AG04450 (cell line): ENCODE measurements at regions not wholly inside any gene's neighbourhood (a gene's known extent, or its start where the extent isn't known, plus 50 kb on each side); places are given as distances from the start of the nearest gene placed in this dataset.

Source experiments
- CTCF ChIA-PET: fragments of 300-600, 350-600 bp; formaldehyde crosslinking; extraction: SDS; loops from one replicate; lab custom pipeline; 2022; ENCODE audit warnings: antibody characterized with exemption, inconsistent platforms; lab: Charles Lee
- POLR2A ChIA-PET: fragments of 350-600 bp; formaldehyde crosslinking; extraction: SDS; loops from one replicate; lab custom pipeline; 2021; ENCODE audit warnings: antibody characterized with exemption, inconsistent platforms; lab: Yijun Ruan, JAX
- DNase-seq: peaks from one replicate; pipeline ENCODE4 v3.0.0-alpha.2; 2011; ENCODE audit warnings: low read depth, low spot score
- H3K27ac ChIP-seq: one replicate; pipeline ENCODE4 v1.5.1; 2012; ENCODE audit warnings: low read depth, low read length, control low read depth
- H3K27me3 ChIP-seq: one replicate; pipeline ENCODE4 v1.6.0; 2012; ENCODE audit warnings: low read length; ENCODE audit not compliant: control insufficient read depth, insufficient read depth
- H3K4me3 ChIP-seq: 2 replicates; pipeline ENCODE4 v1.5.1; 2011; ENCODE audit warnings: mild to moderate bottlenecking, low read depth, low read length, control low read depth
- H3K9me3 ChIP-seq: 2 replicates; pipeline ENCODE4 v1.5.1; 2012; ENCODE audit warnings: low read length; ENCODE audit not compliant: control insufficient read depth, insufficient read depth
- CTCF ChIP-seq: IDR thresholded peaks from 2 replicates; pipeline ENCODE4 v1.5.1; 2011; ENCODE audit warnings: low read depth, low read length, control low read depth, inconsistent platforms

- no peak for TF ChIP-seq CTCF
- Histone ChIP-seq H3K4me3 (peak overlapping the region; percentile 37), H3K27ac (no peak overlapping the region), H3K9me3 (no peaks in the 10 kb centered on the region), H3K27me3 (no peaks in the 10 kb centered on the region)
- CTCF ChIA-PET: no interaction called here
- POLR2A ChIA-PET: no interaction called here
- no peak for DNase-seq
These were observed 79.0 kb downstream of the HAPSTR1 start for GRCh38 chr16:9170470-9170869.

DNA sequence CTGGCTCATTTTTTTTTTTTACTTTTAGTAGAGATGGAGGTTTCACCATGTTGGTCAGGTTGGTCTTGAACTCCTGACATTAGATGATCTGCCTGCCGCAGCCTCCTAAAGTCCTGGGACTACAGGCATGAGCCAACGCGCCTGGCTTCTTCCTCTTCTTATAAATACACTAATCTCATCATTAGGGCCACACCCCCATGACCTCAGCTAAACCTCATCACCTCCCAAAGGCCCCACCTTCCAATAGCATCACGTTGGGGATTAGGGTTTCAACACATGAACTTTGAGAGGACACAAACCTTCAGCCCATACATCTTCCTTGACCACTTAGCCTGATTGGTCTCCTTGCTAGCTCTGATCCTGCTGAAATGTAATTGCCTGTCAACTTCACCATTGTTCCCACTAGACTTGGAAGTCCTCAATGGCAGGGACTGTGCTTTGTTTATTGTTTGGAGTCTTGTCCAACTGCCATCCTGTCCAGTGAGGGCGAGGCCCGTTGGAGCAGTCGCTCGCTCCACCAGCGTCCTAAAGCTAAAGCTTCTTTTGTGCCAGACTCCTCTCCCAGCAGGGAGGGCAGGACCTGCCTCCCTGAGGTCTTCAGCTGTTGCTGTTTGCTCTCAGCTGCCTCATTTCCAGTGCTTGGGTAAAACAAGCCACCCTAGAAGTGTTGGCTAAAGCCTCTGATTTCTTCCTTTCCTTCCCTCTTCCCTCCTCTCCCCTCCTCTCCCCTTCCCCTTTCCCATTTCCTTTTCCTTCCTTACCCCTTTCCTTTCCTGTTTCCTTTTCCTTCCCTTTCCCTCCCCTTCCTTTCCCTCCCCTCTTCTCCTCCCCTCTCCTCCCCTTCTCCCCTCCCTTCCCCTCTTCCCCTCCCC is 85.3 kb downstream of the HAPSTR1 start:
- ChIA-PET POLR2A (no interaction called here), CTCF (interaction anchor here (0.6 to 0.7 kb wide), 2 partner anchors 38 to 142 kb away, joined by 4 to 7 read pairs; no protein-coding TSS in a partner anchor)
- TF ChIP-seq CTCF: no peak
- no peak overlapping the region for H3K4me3 ChIP-seq
- H3K27ac ChIP-seq: no peak overlapping the region
- no peak for DNase-seq
- no peaks in the 10 kb centered on the region for H3K27me3 ChIP-seq
- H3K9me3 ChIP-seq: no peaks in the 10 kb centered on the region

DNA sequence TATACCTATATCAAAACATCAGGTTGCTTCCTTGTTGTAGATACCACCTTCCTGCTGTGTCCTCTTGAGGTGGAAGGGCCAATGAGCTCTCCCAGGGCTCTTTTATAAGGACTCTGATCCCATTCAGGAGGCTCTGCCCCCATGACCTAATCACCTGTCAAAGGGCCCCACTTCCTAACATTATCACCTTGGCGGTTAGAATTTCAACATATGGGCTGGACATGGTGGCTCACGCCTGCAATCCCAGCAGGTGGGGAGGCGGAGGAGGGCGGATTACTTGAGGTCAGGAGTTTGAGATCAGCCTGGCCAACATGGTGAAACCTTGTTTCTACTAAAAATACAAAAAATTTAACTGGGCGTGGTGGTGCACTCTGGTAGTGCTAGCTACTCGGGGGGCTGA is 86.4 kb downstream of the HAPSTR1 start:
- ChIA-PET CTCF (interaction anchor here (0.7 kb wide), 1 partner anchor 39 kb away, joined by 4 read pairs; no protein-coding TSS in a partner anchor), POLR2A (interaction anchor here (0.6 kb wide), 1 partner anchor 21 kb away, joined by 3 read pairs; no protein-coding TSS in a partner anchor)
- Histone ChIP-seq H3K4me3 (no peak overlapping the region), H3K9me3 (no peaks in the 10 kb centered on the region), H3K27me3 (no peaks in the 10 kb centered on the region), H3K27ac (no peak overlapping the region)
- TF ChIP-seq CTCF: no peak
- DNase-seq: no peak

GRCh38 chr16:9183682-9184353 is 92.4 kb downstream of the HAPSTR1 start:
- Histone ChIP-seq H3K27ac (no peak overlapping the region), H3K4me3 (no peak overlapping the region), H3K9me3 (no peaks in the 10 kb centered on the region; the same call in 1 of the 2 replicates), H3K27me3 (no peaks in the 10 kb centered on the region)
- ChIA-PET POLR2A (no interaction called here), CTCF (no interaction called here)
- no peak for TF ChIP-seq CTCF
- DNase-seq: no peak

DNA sequence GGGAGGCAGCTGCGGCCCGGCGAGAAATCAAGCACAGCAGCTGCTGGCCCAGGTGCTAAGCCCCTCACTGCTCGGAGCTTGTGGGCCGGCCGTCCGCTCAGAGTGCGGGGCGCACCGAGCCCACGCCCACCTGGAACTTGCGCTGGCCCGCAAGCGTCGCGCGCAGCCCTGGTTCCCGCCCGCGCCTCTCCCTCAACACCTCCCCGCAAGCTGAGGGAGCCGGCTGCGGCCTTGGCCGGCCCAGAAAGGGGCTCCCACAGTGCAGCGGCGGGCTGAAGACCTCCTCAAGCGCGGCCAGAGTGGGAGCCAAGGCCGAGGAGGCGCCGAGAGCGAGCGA is 92.9 kb downstream of the HAPSTR1 start:
- no peak for TF ChIP-seq CTCF
- no peak for DNase-seq
- H3K27ac ChIP-seq: no peak overlapping the region
- POLR2A ChIA-PET: no interaction called here
- no peak overlapping the region for H3K4me3 ChIP-seq
- H3K9me3 ChIP-seq: no peaks in the 10 kb centered on the region; the same call in 1 of the 2 replicates
- H3K27me3 ChIP-seq: no peaks in the 10 kb centered on the region
- CTCF ChIA-PET: no interaction called here
